ENCODE measurements at regions not wholly inside any gene's neighbourhood (a gene's known extent, or its start where the extent isn't known, plus 50 kb on each side); places are given as distances from the start of the nearest gene placed in this dataset.

- TF ChIP-seq, protein P1, sequence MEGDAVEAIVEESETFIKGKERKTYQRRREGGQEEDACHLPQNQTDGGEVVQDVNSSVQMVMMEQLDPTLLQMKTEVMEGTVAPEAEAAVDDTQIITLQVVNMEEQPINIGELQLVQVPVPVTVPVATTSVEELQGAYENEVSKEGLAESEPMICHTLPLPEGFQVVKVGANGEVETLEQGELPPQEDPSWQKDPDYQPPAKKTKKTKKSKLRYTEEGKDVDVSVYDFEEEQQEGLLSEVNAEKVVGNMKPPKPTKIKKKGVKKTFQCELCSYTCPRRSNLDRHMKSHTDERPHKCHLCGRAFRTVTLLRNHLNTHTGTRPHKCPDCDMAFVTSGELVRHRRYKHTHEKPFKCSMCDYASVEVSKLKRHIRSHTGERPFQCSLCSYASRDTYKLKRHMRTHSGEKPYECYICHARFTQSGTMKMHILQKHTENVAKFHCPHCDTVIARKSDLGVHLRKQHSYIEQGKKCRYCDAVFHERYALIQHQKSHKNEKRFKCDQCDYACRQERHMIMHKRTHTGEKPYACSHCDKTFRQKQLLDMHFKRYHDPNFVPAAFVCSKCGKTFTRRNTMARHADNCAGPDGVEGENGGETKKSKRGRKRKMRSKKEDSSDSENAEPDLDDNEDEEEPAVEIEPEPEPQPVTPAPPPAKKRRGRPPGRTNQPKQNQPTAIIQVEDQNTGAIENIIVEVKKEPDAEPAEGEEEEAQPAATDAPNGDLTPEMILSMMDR (IDR thresholded peaks at IDR 0.05) = no peak
- TF ChIP-seq POLR2A (IDR thresholded peaks at IDR 0.05) = no peak
Measured at GRCh38 chr11:34721646-34722045, 100.8 kb downstream of the EHF start.
